ENCODE measurements at regions not wholly inside any gene's neighbourhood (a gene's known extent, or its start where the extent isn't known, plus 50 kb on each side); places are given as distances from the start of the nearest gene placed in this dataset.

DNA sequence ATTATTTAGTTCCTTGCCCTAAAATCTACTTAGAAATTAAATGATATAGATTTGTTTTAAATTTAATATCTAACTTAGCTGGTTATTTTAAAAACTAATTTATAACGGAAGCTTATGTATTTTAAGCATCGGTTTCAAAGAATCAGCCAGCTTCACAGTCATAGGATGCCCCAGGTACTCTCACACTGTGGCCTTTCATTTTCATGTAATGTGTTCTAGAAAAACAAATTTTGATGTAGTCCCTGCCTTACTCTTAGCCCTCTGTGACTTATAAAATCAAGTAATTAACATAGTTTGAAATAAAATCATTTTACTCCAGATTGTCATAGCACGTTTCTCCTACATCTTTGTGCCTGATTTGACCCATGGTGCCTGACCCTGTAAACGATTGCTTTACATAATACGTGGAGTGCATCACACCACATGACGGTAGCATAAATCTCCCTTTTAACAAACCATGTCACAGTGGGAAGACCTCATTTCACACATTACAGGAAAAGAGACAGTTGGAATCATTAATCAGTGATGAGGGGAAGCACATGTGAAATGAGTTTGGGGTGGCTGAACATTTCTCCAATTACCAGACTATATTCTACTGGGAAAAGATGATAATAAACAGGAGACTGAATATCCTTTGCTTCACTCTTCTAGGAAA, 731.5 kb upstream of the CDH9 start:
- TF ChIP-seq, protein P1, sequence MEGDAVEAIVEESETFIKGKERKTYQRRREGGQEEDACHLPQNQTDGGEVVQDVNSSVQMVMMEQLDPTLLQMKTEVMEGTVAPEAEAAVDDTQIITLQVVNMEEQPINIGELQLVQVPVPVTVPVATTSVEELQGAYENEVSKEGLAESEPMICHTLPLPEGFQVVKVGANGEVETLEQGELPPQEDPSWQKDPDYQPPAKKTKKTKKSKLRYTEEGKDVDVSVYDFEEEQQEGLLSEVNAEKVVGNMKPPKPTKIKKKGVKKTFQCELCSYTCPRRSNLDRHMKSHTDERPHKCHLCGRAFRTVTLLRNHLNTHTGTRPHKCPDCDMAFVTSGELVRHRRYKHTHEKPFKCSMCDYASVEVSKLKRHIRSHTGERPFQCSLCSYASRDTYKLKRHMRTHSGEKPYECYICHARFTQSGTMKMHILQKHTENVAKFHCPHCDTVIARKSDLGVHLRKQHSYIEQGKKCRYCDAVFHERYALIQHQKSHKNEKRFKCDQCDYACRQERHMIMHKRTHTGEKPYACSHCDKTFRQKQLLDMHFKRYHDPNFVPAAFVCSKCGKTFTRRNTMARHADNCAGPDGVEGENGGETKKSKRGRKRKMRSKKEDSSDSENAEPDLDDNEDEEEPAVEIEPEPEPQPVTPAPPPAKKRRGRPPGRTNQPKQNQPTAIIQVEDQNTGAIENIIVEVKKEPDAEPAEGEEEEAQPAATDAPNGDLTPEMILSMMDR (IDR thresholded peaks at IDR 0.05) = no peak
- TF ChIP-seq POLR2A (IDR thresholded peaks at IDR 0.05) (no peak), POLR2AphosphoS5 (IDR thresholded peaks at IDR 0.05) (no peak)
